ENCODE measurements at regions not wholly inside any gene's neighbourhood (a gene's known extent, or its start where the extent isn't known, plus 50 kb on each side); places are given as distances from the start of the nearest gene placed in this dataset.
A peak's percentile ranks its signal among the peaks of the same experiment; 100 is the strongest.

DNA sequence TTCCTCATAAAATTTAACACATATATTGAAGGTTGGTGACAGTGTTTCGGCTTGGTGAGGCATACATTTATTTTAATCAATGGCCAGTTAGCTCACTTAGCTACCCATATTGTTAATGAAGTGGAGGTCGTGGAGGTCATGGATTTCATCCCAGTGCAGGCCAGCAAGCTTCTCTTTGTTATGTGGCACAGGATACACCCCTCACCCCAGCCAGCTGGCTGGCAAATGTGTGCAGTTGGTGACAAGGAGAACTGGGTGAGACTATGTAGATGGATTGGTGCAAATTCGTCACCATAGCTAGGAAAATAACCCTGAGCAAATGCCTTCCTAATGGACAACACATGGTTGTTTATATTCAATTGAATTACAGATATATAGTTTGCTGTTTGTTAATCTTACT, 50.5 kb upstream of the FOXP2 start:
- H3K4me3 ChIP-seq (ENCODE audit: low read depth, low read length), result no peak overlapping the region
- DNase-seq (ENCODE audit: low read depth), result no peak
- TF ChIP-seq, protein P1, sequence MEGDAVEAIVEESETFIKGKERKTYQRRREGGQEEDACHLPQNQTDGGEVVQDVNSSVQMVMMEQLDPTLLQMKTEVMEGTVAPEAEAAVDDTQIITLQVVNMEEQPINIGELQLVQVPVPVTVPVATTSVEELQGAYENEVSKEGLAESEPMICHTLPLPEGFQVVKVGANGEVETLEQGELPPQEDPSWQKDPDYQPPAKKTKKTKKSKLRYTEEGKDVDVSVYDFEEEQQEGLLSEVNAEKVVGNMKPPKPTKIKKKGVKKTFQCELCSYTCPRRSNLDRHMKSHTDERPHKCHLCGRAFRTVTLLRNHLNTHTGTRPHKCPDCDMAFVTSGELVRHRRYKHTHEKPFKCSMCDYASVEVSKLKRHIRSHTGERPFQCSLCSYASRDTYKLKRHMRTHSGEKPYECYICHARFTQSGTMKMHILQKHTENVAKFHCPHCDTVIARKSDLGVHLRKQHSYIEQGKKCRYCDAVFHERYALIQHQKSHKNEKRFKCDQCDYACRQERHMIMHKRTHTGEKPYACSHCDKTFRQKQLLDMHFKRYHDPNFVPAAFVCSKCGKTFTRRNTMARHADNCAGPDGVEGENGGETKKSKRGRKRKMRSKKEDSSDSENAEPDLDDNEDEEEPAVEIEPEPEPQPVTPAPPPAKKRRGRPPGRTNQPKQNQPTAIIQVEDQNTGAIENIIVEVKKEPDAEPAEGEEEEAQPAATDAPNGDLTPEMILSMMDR (IDR thresholded peaks at IDR 0.05; ENCODE audit: insufficient read depth, low read length), result no peak

DNA sequence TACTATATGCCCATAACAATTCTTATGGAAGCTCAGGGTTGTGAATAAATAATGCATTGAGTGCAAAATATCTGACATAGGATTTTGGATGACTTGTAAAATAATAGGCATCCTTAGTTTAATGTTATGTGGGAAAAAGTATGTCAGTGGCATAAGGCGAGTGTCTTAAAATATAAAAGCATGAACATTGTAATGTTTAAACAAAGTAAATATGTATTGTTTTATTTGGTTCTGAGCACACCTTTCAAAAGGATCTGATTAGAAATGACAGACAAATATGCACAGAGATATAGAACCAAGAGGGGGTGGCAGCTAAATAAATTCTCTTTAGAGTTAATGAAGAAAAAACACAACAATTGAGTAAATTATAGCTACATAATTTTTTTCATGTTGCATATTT, 51.3 kb upstream of the FOXP2 start:
- TF ChIP-seq, protein P1 (IDR thresholded peaks at IDR 0.05; ENCODE audit: insufficient read depth, low read length), result no peak
- H3K4me3 ChIP-seq (ENCODE audit: low read depth, low read length), result no peak overlapping the region
- no peak for DNase-seq (ENCODE audit: low read depth)

DNA sequence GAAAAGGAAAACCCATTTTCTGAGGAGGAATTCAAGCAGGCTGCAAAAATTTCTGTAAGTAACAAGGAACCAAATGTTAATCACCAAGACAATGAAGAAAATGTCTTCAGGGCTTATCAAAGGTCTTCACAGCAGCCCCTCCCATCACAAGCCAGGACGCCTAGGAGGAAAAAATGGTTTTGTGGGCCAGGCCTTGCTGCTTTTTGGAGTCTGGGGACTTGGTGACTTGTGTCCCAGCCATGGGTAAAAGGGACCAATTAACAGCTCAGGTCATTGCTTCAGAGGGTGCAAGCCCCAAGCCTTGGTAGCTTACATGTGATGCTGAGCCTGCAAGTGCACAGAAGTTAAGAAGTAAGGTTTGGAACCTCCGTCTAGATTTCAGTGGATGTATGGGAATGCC, 55.7 kb upstream of the FOXP2 start:
- DNase-seq (ENCODE audit: low read depth), result no peak
- H3K4me3 ChIP-seq (ENCODE audit: low read depth, low read length), result no peak overlapping the region
- TF ChIP-seq, protein P1 (IDR thresholded peaks at IDR 0.05; ENCODE audit: insufficient read depth, low read length), result no peak

DNA sequence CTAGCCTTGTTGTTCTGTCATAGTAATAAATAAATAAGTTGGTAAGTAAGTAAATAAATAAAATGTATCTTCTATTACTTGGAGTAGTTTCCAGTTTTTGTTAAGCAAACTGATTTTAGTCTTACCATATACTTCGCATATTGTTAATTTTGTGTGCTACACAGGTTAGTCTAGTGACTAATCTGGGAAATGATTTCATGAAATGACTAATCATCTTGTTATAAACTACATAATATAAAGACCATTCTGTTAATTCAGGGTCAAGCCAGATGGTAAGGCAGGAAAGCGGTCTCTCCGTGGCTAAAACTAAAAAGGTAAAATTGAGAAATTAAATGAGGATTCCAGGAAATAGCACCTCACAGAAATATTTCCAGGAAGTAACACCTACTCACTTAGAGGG, 58.5 kb upstream of the FOXP2 start:
- TF ChIP-seq, protein P1 (IDR thresholded peaks at IDR 0.05; ENCODE audit: insufficient read depth, low read length), result no peak
- no peak overlapping the region for H3K4me3 ChIP-seq (ENCODE audit: low read depth, low read length)
- DNase-seq (ENCODE audit: low read depth), result no peak

DNA sequence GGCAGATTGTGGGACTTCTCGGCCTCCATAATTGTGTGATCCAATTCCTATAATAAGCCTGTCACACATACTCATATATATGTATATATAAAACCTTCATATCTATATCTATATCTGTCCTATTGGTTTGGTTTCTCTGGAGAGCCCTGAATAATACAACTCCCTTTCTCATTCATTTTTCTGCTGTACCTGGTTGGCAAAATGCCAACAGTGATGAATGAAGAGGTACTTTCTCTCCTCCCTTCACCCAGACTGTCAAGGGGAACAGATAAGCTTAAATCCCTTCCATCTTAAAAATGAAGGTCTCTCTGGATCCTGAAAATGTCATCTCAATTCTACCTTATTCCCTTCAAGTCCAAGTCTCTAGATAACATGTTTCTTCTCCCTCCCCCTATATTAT, 60.3 kb upstream of the FOXP2 start:
- TF ChIP-seq, protein P1 (IDR thresholded peaks at IDR 0.05; ENCODE audit: insufficient read depth, low read length), result no peak
- no peak overlapping the region for H3K4me3 ChIP-seq (ENCODE audit: low read depth, low read length)
- DNase-seq (ENCODE audit: low read depth), result no peak

DNA sequence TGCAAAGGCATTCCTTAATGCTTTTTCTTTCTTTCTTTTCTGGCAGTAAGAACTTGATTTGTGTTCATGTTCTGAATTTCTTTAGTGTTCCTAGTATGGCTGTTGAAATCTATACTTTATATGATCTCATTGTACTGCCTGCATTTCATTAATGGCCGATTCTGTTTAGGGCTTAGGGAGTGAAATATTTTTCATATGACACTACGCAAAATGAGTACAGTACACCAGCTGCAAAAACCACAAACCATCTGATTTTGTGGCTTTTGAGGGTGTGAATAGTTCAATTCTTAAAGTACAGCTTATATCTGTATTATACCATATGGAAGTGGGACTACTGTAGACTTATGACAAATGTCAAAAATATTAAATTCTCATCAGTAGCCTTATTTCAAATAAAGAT, 69.1 kb upstream of the FOXP2 start:
- no peak overlapping the region for H3K4me3 ChIP-seq (ENCODE audit: low read depth, low read length)
- peak; percentile 4 for DNase-seq (ENCODE audit: low read depth)
- TF ChIP-seq, protein P1 (IDR thresholded peaks at IDR 0.05; ENCODE audit: insufficient read depth, low read length), result no peak

DNA sequence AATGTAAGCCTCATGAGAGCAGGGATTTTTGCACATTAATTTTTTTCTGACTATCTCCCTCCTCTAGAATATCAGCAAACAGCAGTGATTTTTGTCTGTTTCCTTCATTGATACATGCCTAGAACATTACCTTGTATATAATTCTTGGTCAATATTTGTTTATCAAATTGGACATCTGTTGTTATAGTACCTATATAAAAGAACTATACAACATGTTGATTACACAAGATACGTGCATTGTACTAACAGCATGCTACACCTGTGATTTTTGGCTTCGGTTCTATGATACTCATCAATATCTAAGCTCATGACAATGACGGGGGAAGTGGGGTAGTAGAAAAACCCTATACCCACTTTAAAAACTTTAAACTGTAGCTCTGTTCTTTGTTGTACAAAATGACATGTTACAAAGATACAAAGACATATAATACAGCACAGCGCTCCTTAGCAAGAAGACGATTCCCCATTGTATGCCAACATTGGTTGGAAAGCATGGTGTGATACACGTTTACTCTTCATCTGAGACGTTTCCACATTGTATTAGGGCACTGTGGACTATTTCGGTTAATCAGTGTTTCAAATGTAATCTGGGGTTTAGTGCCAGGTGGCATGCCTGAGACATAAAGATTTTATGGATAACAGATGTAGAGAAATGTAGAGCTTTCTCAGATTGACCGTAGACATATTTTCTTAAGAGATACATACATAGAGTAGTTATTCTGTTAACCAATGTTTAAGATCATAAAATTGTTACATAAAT, 70.5 kb upstream of the FOXP2 start:
- H3K4me3 ChIP-seq (ENCODE audit: low read depth, low read length), result no peak overlapping the region
- TF ChIP-seq, protein P1 (IDR thresholded peaks at IDR 0.05; ENCODE audit: insufficient read depth, low read length), result no peak
- DNase-seq (ENCODE audit: low read depth), result no peak
